Natural killer cell (primary cell): ENCODE measurements at regions not wholly inside any gene's neighbourhood (a gene's known extent, or its start where the extent isn't known, plus 50 kb on each side); places are given as distances from the start of the nearest gene placed in this dataset.

Experiments used
- ATAC-seq, 3 donors: fragments of 150-1000 bp in 2 of 3; fragments of 200-7000 bp in 1 of 3; cut with Tn5 transposase; 1 replicate in 1 of 3; 2 replicates in 2 of 3; pipeline ENCODE4 v1.10.0; 2021; ENCODE audit warnings: mild to moderate bottlenecking in 2 of 3, moderate library complexity in 2 of 3
- DNase-seq, 2 donors: peaks; one replicate each; pipeline versions ENCODE4 v3.0.0 to v3.0.0-alpha.2; 2013 to 2021; ENCODE audit warnings: mixed read lengths in 1 of 2
- H3K27ac ChIP-seq: one replicate; pipeline ENCODE4 v1.5.1; 2013; ENCODE audit warnings: mild to moderate bottlenecking, low read length
- H3K27me3 ChIP-seq: one replicate; pipeline ENCODE4 v1.6.1; 2013; ENCODE audit warnings: low read length; ENCODE audit not compliant: control insufficient read depth, insufficient read depth
- H3K36me3 ChIP-seq: one replicate; pipeline ENCODE4 v1.6.1; 2013; ENCODE audit warnings: low read length; ENCODE audit not compliant: control insufficient read depth, insufficient read depth
- H3K4me1 ChIP-seq: one replicate; pipeline ENCODE4 v1.6.1; 2013; ENCODE audit warnings: low read length; ENCODE audit not compliant: control insufficient read depth, insufficient read depth
- H3K4me3 ChIP-seq: one replicate; pipeline ENCODE4 v1.5.1; 2013; ENCODE audit warnings: low read length
- H3K9me3 ChIP-seq: one replicate; pipeline ENCODE4 v1.6.1; 2013; ENCODE audit warnings: low read length; ENCODE audit not compliant: control insufficient read depth, insufficient read depth
- H3K27ac Mint-ChIP-seq, 2 donors: one replicate each; pipeline ENCODE4 v1.8.0; 2022; ENCODE audit warnings: mild to moderate bottlenecking in 2 of 2, mixed read lengths in 2 of 2, moderate library complexity in 1 of 2
- H3K27me3 Mint-ChIP-seq, 2 donors: one replicate each; pipeline ENCODE4 v1.8.0; 2022; ENCODE audit warnings: low read depth in 2 of 2, mixed read lengths in 2 of 2
- H3K36me3 Mint-ChIP-seq: one replicate; pipeline ENCODE4 v1.8.0; 2022; ENCODE audit warnings: mixed read lengths
- H3K4me1 Mint-ChIP-seq, 2 donors: one replicate each; pipeline ENCODE4 v1.8.0; 2022; ENCODE audit warnings: mixed read lengths in 2 of 2
- H3K4me3 Mint-ChIP-seq: one replicate; pipeline ENCODE4 v1.8.0; 2022; ENCODE audit warnings: mild to moderate bottlenecking, moderate library complexity, mixed read lengths
- H3K9me3 Mint-ChIP-seq, 2 donors: one replicate each; pipeline ENCODE4 v1.8.0; 2022; ENCODE audit warnings: mixed read lengths in 2 of 2
- WGBS: methylation state at CpG from one replicate; pipeline ENCODE4 v1.1.7; 2013; ENCODE audit warnings: missing lambda C conversion rate; ENCODE audit not compliant: insufficient coverage; 5-methylcytosine and 5-hydroxymethylcytosine counted together
- intact Hi-C: fragments of 100-400 bp; cut with micrococcal nuclease; formaldehyde crosslinking; loops from one replicate; pipeline ENCODE4 v1.14.2; 2022
- TF ChIP-seq, protein P1 (sequence below): fragments of 200-600 bp; IDR thresholded peaks from one replicate; pipeline ENCODE4 v1.8.0; 2022; ENCODE audit warnings: antibody characterized with exemption

DNA sequence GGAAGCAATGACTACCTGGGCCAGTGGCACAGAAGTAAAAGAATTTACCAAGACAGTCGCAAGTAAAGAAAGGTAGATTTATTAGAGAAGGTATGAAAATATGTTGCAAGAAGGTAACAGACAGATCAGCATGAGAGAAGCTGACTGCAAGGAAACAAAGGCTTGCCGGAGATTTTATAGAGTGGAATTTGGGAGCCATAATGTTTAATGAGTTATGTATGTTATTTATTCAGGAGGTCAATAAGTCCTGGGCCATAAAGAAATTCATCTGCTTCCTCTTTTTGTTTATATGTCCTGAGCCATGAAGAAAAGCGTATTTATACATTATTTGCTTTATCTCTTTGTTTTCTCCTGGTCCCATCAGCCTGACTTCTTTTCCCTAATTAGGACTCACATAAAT lies 423.6 kb downstream of the PTH2R start:
- H3K27me3 ChIP-seq = no peaks in the 10 kb centered on the region
- H3K4me3 ChIP-seq = no peak overlapping the region
- H3K36me3 ChIP-seq = no peaks in the 10 kb centered on the region
- no peaks in the 10 kb centered on the region for H3K27me3 Mint-ChIP-seq
- H3K9me3 Mint-ChIP-seq = peaks cover 13 to 22% of the 10 kb centered on the region in 2 donors
- ATAC-seq = no peak
- intact Hi-C loops = no loop called here
- no peaks in the 10 kb centered on the region for H3K4me1 Mint-ChIP-seq
- WGBS = 90% methylated on average over 2 of the region's 3 CpGs
- no peak overlapping the region for H3K27ac Mint-ChIP-seq
- DNase-seq = no peak
- no peaks in the 10 kb centered on the region for H3K4me1 ChIP-seq
- H3K9me3 ChIP-seq = no peaks in the 10 kb centered on the region
- TF ChIP-seq, protein P1, sequence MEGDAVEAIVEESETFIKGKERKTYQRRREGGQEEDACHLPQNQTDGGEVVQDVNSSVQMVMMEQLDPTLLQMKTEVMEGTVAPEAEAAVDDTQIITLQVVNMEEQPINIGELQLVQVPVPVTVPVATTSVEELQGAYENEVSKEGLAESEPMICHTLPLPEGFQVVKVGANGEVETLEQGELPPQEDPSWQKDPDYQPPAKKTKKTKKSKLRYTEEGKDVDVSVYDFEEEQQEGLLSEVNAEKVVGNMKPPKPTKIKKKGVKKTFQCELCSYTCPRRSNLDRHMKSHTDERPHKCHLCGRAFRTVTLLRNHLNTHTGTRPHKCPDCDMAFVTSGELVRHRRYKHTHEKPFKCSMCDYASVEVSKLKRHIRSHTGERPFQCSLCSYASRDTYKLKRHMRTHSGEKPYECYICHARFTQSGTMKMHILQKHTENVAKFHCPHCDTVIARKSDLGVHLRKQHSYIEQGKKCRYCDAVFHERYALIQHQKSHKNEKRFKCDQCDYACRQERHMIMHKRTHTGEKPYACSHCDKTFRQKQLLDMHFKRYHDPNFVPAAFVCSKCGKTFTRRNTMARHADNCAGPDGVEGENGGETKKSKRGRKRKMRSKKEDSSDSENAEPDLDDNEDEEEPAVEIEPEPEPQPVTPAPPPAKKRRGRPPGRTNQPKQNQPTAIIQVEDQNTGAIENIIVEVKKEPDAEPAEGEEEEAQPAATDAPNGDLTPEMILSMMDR = no peak
- H3K4me3 Mint-ChIP-seq = no peak overlapping the region
- peaks cover 11% of the 10 kb centered on the region for H3K36me3 Mint-ChIP-seq
- no peak overlapping the region for H3K27ac ChIP-seq

DNA sequence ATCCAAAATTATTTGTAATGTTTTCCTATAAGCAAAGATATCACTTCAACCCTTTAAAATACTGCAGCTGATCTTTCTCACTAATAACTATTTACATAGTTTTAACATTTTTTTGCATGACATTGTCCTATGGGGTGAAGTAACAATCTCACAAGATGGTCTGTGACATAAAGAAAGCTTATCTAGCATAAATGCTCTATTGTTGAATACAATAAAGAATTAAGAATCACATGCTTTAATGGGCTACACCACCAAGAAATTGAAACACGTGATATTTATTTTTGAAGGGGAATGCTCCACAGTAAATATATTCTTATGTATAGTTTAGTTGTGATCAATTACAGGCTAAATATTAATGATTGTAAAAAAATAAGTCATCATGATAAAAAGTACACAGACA lies 441.1 kb downstream of the PTH2R start:
- Mint-ChIP-seq H3K27me3 (no peaks in the 10 kb centered on the region), H3K4me1 (no peaks in the 10 kb centered on the region), H3K36me3 (peaks cover 12% of the 10 kb centered on the region), H3K27ac (no peak overlapping the region), H3K9me3 (peaks cover 8 to 16% of the 10 kb centered on the region in 2 donors), H3K4me3 (no peak overlapping the region)
- H3K4me1 ChIP-seq = no peaks in the 10 kb centered on the region
- no peaks in the 10 kb centered on the region for H3K27me3 ChIP-seq
- WGBS = no CpG with 5 or more reads among the region's 1 CpG
- intact Hi-C loops = no loop called here
- ATAC-seq = no peak
- H3K27ac ChIP-seq = no peak overlapping the region
- DNase-seq = no peak
- no peak overlapping the region for H3K4me3 ChIP-seq
- TF ChIP-seq, protein P1 = no peak
- no peaks in the 10 kb centered on the region for H3K36me3 ChIP-seq
- H3K9me3 ChIP-seq = peaks cover 6% of the 10 kb centered on the region

DNA sequence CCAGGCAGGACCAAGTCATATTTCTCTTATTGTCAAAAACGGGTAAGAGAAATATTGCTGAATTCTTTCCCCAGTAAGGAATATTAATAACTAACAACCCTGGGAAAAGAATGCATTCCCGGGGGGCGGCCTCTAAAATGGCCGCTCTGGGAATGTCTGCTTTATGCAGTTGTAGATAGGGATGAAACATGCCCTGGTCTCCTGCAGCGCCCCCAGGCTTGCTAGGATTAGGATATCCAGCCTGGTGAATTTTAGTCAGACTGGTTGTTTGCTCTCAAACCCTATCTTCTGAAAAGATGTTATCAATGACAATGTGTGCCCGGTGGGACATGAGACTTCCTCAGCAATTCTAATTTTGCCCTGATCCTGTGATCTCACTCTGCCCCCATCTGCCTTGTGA lies 448.1 kb downstream of the PTH2R start:
- Mint-ChIP-seq H3K9me3 (peaks cover 18 to 33% of the 10 kb centered on the region in 2 donors), H3K27ac (no peak overlapping the region), H3K27me3 (no peaks in the 10 kb centered on the region), H3K4me1 (no peaks in the 10 kb centered on the region), H3K4me3 (no peak overlapping the region), H3K36me3 (peaks cover 27% of the 10 kb centered on the region)
- Histone ChIP-seq H3K4me1 (no peaks in the 10 kb centered on the region), H3K27me3 (no peaks in the 10 kb centered on the region), H3K9me3 (peaks cover 19% of the 10 kb centered on the region), H3K36me3 (no peaks in the 10 kb centered on the region), H3K4me3 (no peak overlapping the region), H3K27ac (no peak overlapping the region)
- TF ChIP-seq, protein P1 = no peak
- ATAC-seq (no peak), DNase-seq (no peak)
- intact Hi-C loops = no loop called here
- 93% methylated on average over 6 of the region's 6 CpGs for WGBS

DNA sequence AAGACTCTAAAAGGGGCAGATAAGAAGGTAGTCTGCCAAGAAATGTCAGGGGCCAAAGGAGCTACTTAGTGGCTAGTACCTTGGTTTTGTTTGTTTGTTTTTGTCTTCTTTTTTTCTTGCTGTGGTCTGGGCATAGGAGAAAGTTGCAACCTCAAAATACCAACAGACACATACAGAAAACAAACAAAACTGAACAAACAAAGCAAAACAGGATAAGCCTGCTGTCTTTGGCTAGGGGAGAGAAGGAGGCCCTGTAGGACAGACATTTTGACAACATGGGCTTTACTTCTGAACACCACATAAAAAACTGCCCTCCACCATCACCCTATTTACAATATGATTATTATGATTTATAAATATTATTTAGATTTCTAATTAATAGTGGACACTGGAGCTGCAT lies 460.8 kb downstream of the PTH2R start:
- intact Hi-C loops = no loop called here
- H3K36me3 Mint-ChIP-seq = no peaks in the 10 kb centered on the region
- no peak overlapping the region for H3K4me3 Mint-ChIP-seq
- Histone ChIP-seq H3K27me3 (no peaks in the 10 kb centered on the region), H3K27ac (no peak overlapping the region), H3K9me3 (no peaks in the 10 kb centered on the region), H3K4me1 (no peaks in the 10 kb centered on the region), H3K4me3 (no peak overlapping the region), H3K36me3 (no peaks in the 10 kb centered on the region)
- H3K27ac Mint-ChIP-seq = no peak overlapping the region
- TF ChIP-seq, protein P1 = no peak
- peaks cover 5 to 8% of the 10 kb centered on the region in 2 donors for H3K9me3 Mint-ChIP-seq
- no peak for DNase-seq
- no peak for ATAC-seq
- no peaks in the 10 kb centered on the region for H3K27me3 Mint-ChIP-seq
- no peaks in the 10 kb centered on the region for H3K4me1 Mint-ChIP-seq
